ENCODE measurements at regions not wholly inside any gene's neighbourhood (a gene's known extent, or its start where the extent isn't known, plus 50 kb on each side); places are given as distances from the start of the nearest gene placed in this dataset.

GRCh38 chr2:49861821-49862220 lies 707.5 kb upstream of the FSHR start:
- no peak for DNase-seq (ENCODE audit: low read depth)

GRCh38 chr2:49860834-49861233 lies 706.5 kb upstream of the FSHR start:
- no peak overlapping the region for H3K4me3 ChIP-seq (ENCODE audit: low read depth, low read length)
- no peak for DNase-seq (ENCODE audit: low read depth)
- TF ChIP-seq CTCF (IDR thresholded peaks at IDR 0.05; ENCODE audit: low read depth, low read length, missing control alignments): no peak

More at GRCh38 chr2:49861821-49862220, 707.5 kb upstream of the FSHR start:
- no peak overlapping the region for H3K4me3 ChIP-seq (ENCODE audit: low read depth, low read length)
- no peak for TF ChIP-seq CTCF (IDR thresholded peaks at IDR 0.05; ENCODE audit: low read depth, low read length, missing control alignments)

- H3K4me3 ChIP-seq (ENCODE audit: low read depth, low read length): no peak overlapping the region
- no peak for TF ChIP-seq CTCF (IDR thresholded peaks at IDR 0.05; ENCODE audit: low read depth, low read length, missing control alignments)
- no peak for DNase-seq (ENCODE audit: low read depth)
These were observed 705.9 kb upstream of the FSHR start for GRCh38 chr2:49860170-49860569.

- DNase-seq (ENCODE audit: low read depth): no peak
- no peak for TF ChIP-seq CTCF (IDR thresholded peaks at IDR 0.05; ENCODE audit: low read depth, low read length, missing control alignments)
- H3K4me3 ChIP-seq (ENCODE audit: low read depth, low read length): no peak overlapping the region
These were observed 704.3 kb upstream of the FSHR start for GRCh38 chr2:49858657-49859056.

- no peak for TF ChIP-seq CTCF (IDR thresholded peaks at IDR 0.05; ENCODE audit: low read depth, low read length, missing control alignments)
These were observed 703.8 kb upstream of the FSHR start for GRCh38 chr2:49858113-49858490.

GRCh38 chr2:49857371-49858112 lies 703.2 kb upstream of the FSHR start:
- no peak for DNase-seq (ENCODE audit: low read depth)
- no peak for TF ChIP-seq CTCF (IDR thresholded peaks at IDR 0.05; ENCODE audit: low read depth, low read length, missing control alignments)
- H3K4me3 ChIP-seq (ENCODE audit: low read depth, low read length): no peak overlapping the region

More at GRCh38 chr2:49858113-49858490, 703.8 kb upstream of the FSHR start:
- DNase-seq (ENCODE audit: low read depth): no peak
- no peak overlapping the region for H3K4me3 ChIP-seq (ENCODE audit: low read depth, low read length)

- no peak overlapping the region for H3K4me3 ChIP-seq (ENCODE audit: low read depth, low read length)
- TF ChIP-seq CTCF (IDR thresholded peaks at IDR 0.05; ENCODE audit: low read depth, low read length, missing control alignments): no peak
These were observed 691.4 kb upstream of the FSHR start for GRCh38 chr2:49845671-49846070.

More at GRCh38 chr2:49845671-49846070, 691.4 kb upstream of the FSHR start:
- no peak for DNase-seq (ENCODE audit: low read depth)
